PC-9 (cell line): ENCODE measurements at regions not wholly inside any gene's neighbourhood (a gene's known extent, or its start where the extent isn't known, plus 50 kb on each side); places are given as distances from the start of the nearest gene placed in this dataset.

ENCODE experiments used
- BruUV-seq: library from RNA; stranded (reverse); fragments of 400-500 nt; replicated peaks from 2 replicates; lab custom pipeline; 2021; lab: Mats Ljungman, UMichigan
- CTCF ChIA-PET: fragments of 300-600 bp; sonication (Branson Sonifier 250); formaldehyde crosslinking; loops from one replicate; lab custom pipeline; 2022; ENCODE audit warnings: antibody characterized with exemption; lab: Charles Lee
- POLR2A ChIA-PET: fragments of 300-600 bp; sonication (Branson Sonifier 250); formaldehyde crosslinking; loops from one replicate; lab custom pipeline; 2022; ENCODE audit warnings: antibody characterized with exemption; ENCODE audit not compliant: unreplicated experiment; lab: Charles Lee
- DNase-seq, 2 experiments: peaks; one replicate each; pipeline versions ENCODE4 v3.0.0 to v3.0.0-alpha.2; 2015 to 2022; ENCODE audit warnings: mixed read lengths in 1 of 2
- H2AFZ ChIP-seq: fragments of 200-600 bp; sonication (generic); 2 replicates; pipeline ENCODE4 v1.8.1; 2017; ENCODE audit warnings: antibody characterized with exemption
- H3F3A ChIP-seq: fragments of 200-600 bp; sonication (generic); 2 replicates; pipeline ENCODE4 v1.8.1; 2017; ENCODE audit warnings: antibody characterized with exemption, mild to moderate bottlenecking, low read depth; ENCODE audit not compliant: insufficient read depth
- H3K27ac ChIP-seq: fragments of 200-600 bp; sonication (generic); 2 replicates; pipeline ENCODE4 v1.6.1; 2016; ENCODE audit warnings: mixed run types
- H3K27me3 ChIP-seq: fragments of 200-600 bp; sonication (generic); 2 replicates; pipeline ENCODE4 v1.6.1; 2016; ENCODE audit warnings: low read depth, mixed run types; ENCODE audit not compliant: insufficient read depth
- H3K36me3 ChIP-seq: fragments of 200-600 bp; sonication (generic); 2 replicates; pipeline ENCODE4 v1.6.1; 2016; ENCODE audit warnings: low read depth, mixed run types
- H3K4me1 ChIP-seq: fragments of 200-600 bp; sonication (generic); replicated peaks from 2 replicates; pipeline ENCODE4 v1.6.1; 2016; ENCODE audit warnings: mixed run types; ENCODE audit not compliant: insufficient read depth
- H3K4me2 ChIP-seq: fragments of 200-600 bp; sonication (generic); 2 replicates; pipeline ENCODE4 v1.6.1; 2017; ENCODE audit warnings: mixed run types
- H3K4me3 ChIP-seq: fragments of 200-600 bp; sonication (generic); 2 replicates; pipeline ENCODE4 v1.6.1; 2016; ENCODE audit warnings: mixed run types
- H3K79me2 ChIP-seq: fragments of 200-600 bp; sonication (generic); 2 replicates; pipeline ENCODE4 v1.6.1; 2017; ENCODE audit warnings: low read depth, mixed run types
- H3K9me2 ChIP-seq: fragments of 200-600 bp; sonication (generic); 2 replicates; pipeline ENCODE4 v1.8.1; 2017; ENCODE audit warnings: mild to moderate bottlenecking; ENCODE audit not compliant: insufficient read depth
- H3K9me3 ChIP-seq: fragments of 200-600 bp; sonication (generic); 2 replicates; pipeline ENCODE4 v1.8.1; 2016; ENCODE audit warnings: low read depth; ENCODE audit not compliant: insufficient read depth
- H4K20me1 ChIP-seq: fragments of 200-600 bp; sonication (generic); 2 replicates; pipeline ENCODE4 v1.8.1; 2017; ENCODE audit not compliant: insufficient read depth
- EZH2 ChIP-seq: fragments of 200-600 bp; sonication (generic); IDR thresholded peaks from 2 replicates; pipeline ENCODE4 v1.8.0; 2017; ENCODE audit warnings: antibody characterized with exemption, low read depth
- intact Hi-C: fragments of 100-400 bp; cut with micrococcal nuclease; formaldehyde crosslinking; loops from one replicate; pipeline ENCODE4 v1.10.0; 2022; ENCODE audit not compliant: unreplicated experiment
- TF ChIP-seq, protein P1 (sequence below): fragments of 200-600 bp; sonication (generic); conservative IDR thresholded peaks from 2 replicates; pipeline ENCODE4 v1.6.1; 2017; ENCODE audit warnings: mixed run types, antibody characterized with exemption, mild to moderate bottlenecking, moderate library complexity

DNA sequence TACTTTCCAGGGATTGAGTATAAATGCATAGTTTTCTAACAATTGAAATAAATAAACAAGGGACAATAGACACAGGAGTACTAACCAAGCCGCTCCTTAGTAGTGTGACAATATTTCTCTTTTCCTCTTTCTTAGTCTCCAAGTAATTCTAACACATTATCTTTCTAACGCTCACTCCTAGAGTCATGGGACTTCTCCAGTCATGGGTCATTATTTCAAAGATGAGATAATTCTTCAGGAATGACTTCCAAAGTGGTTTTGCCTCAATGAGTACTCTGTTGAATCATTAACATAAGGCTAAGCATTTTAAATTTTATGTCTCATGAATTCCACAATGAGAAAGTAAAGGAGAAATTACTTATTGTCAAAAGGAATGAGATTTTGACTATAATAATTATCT lies 605.8 kb upstream of the ADAMTS5 start:
- Histone ChIP-seq H4K20me1 (no peaks in the 10 kb centered on the region), H3K9me2 (no peaks in the 10 kb centered on the region), H3K4me3 (no peak overlapping the region), H2AFZ (no peak overlapping the region), H3K79me2 (no peaks in the 10 kb centered on the region), H3K4me1 (no peaks in the 10 kb centered on the region), H3K27me3 (no peaks in the 10 kb centered on the region), H3K36me3 (no peaks in the 10 kb centered on the region), H3K4me2 (no peak overlapping the region), H3K9me3 (no peaks in the 10 kb centered on the region), H3K27ac (no peak overlapping the region), H3F3A (no peaks in the 10 kb centered on the region)
- intact Hi-C loops = no loop called here
- no peak for DNase-seq
- ChIA-PET POLR2A (no interaction called here), CTCF (no interaction called here)
- BruUV-seq = no TSS peak
- TF ChIP-seq, protein P1, sequence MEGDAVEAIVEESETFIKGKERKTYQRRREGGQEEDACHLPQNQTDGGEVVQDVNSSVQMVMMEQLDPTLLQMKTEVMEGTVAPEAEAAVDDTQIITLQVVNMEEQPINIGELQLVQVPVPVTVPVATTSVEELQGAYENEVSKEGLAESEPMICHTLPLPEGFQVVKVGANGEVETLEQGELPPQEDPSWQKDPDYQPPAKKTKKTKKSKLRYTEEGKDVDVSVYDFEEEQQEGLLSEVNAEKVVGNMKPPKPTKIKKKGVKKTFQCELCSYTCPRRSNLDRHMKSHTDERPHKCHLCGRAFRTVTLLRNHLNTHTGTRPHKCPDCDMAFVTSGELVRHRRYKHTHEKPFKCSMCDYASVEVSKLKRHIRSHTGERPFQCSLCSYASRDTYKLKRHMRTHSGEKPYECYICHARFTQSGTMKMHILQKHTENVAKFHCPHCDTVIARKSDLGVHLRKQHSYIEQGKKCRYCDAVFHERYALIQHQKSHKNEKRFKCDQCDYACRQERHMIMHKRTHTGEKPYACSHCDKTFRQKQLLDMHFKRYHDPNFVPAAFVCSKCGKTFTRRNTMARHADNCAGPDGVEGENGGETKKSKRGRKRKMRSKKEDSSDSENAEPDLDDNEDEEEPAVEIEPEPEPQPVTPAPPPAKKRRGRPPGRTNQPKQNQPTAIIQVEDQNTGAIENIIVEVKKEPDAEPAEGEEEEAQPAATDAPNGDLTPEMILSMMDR = no peak
- no peak for TF ChIP-seq EZH2

DNA sequence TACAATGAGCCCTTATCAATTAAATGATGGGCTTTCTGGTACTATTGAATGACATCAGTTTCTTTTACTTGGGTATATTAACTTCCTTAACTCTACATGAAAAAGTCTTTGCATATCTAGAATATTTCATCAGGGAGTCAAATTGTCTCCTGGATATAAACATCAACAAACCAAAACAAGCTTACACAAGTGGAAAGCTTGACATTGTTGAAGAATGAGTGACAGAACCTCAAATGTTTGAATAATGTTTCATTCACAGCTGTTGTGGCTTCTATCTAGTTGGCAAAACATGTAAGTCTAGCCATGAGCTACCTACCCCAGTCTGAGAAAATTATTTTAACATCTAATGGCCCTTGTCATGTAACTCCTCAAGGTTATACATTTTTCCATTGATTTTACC lies 604.8 kb upstream of the ADAMTS5 start:
- TF ChIP-seq EZH2 = no peak
- TF ChIP-seq, protein P1 = no peak
- no peaks in the 10 kb centered on the region for H3F3A ChIP-seq
- H3K4me2 ChIP-seq = no peak overlapping the region
- H3K4me1 ChIP-seq = no peaks in the 10 kb centered on the region
- H3K27me3 ChIP-seq = no peaks in the 10 kb centered on the region
- no peaks in the 10 kb centered on the region for H3K9me3 ChIP-seq
- no peaks in the 10 kb centered on the region for H3K36me3 ChIP-seq
- intact Hi-C loops = no loop called here
- ChIA-PET POLR2A (no interaction called here), CTCF (no interaction called here)
- DNase-seq = no peak
- H3K4me3 ChIP-seq = no peak overlapping the region
- H2AFZ ChIP-seq = no peak overlapping the region
- no peaks in the 10 kb centered on the region for H3K9me2 ChIP-seq
- H3K79me2 ChIP-seq = no peaks in the 10 kb centered on the region
- no peak overlapping the region for H3K27ac ChIP-seq
- no peaks in the 10 kb centered on the region for H4K20me1 ChIP-seq
- no TSS peak for BruUV-seq

DNA sequence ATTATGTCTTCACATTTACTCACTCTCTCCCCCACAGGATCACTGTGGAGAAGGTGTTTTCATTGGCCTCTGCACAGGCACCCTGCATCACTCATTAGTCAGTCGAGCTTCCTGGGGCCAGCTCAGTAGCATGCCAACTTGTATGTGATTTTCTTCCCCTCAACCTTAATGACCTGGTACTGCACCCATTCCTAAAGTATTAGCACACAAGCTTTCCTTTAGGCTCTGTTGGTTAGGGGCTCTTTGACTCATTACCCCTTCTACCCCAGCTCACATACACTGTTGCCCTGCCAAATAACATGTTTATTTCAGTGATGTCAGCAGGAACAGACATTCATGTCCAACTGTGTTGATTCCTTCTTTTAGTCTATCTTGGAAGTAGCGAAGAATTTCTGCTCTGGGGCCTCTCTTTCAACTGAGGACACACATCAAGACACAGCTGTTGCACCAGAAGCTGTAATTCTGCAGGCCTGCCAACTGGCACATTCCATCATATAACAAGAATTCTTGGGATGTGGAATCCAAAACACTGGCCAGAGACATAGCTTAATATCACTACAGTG lies 603.5 kb upstream of the ADAMTS5 start:
- no peaks in the 10 kb centered on the region for H3F3A ChIP-seq
- ChIA-PET CTCF (no interaction called here), POLR2A (no interaction called here)
- no peak overlapping the region for H3K27ac ChIP-seq
- H3K79me2 ChIP-seq = no peaks in the 10 kb centered on the region
- H3K9me3 ChIP-seq = no peaks in the 10 kb centered on the region
- no peaks in the 10 kb centered on the region for H3K36me3 ChIP-seq
- no peak for DNase-seq
- H3K4me2 ChIP-seq = no peak overlapping the region
- no peaks in the 10 kb centered on the region for H4K20me1 ChIP-seq
- no peak overlapping the region for H3K4me3 ChIP-seq
- H3K4me1 ChIP-seq = no peaks in the 10 kb centered on the region
- no TSS peak for BruUV-seq
- H2AFZ ChIP-seq = no peak overlapping the region
- no peaks in the 10 kb centered on the region for H3K27me3 ChIP-seq
- TF ChIP-seq, protein P1 = no peak
- TF ChIP-seq EZH2 = no peak
- H3K9me2 ChIP-seq = no peaks in the 10 kb centered on the region
- intact Hi-C loops = no loop called here
